Activated naive CD4-positive, alpha-beta T cell (primary cell): ENCODE measurements at regions not wholly inside any gene's neighbourhood (a gene's known extent, or its start where the extent isn't known, plus 50 kb on each side); places are given as distances from the start of the nearest gene placed in this dataset.

Experiments used
- DNase-seq, 4 experiments: peaks; one replicate each; lab custom pipeline; 2025; lab: John Stamatoyannopoulos, UW

- DNase-seq: no peak
Observed at GRCh38 chr1:98203466-98203865, 282.6 kb upstream of the DPYD start.

- DNase-seq: no peak
Observed at GRCh38 chr1:98201666-98202081, 280.8 kb upstream of the DPYD start.

- DNase-seq: no peak
Observed at GRCh38 chr1:98197356-98197755, 276.5 kb upstream of the DPYD start.

GRCh38 chr1:98196012-98196411 lies 275.2 kb upstream of the DPYD start:
- no peak for DNase-seq

- no peak for DNase-seq
Observed at GRCh38 chr1:98188774-98189173, 267.9 kb upstream of the DPYD start.

GRCh38 chr1:98184856-98185255 lies 264.0 kb upstream of the DPYD start:
- no peak for DNase-seq

GRCh38 chr1:98181036-98181764 lies 260.4 kb upstream of the DPYD start:
- no peak for DNase-seq

GRCh38 chr1:98179151-98179773 lies 258.4 kb upstream of the DPYD start:
- no peak for DNase-seq

GRCh38 chr1:98177751-98178150 lies 256.9 kb upstream of the DPYD start:
- no peak for DNase-seq

- no peak for DNase-seq
Observed at GRCh38 chr1:98176936-98177335, 256.1 kb upstream of the DPYD start.

GRCh38 chr1:98176414-98176813 lies 255.6 kb upstream of the DPYD start:
- no peak for DNase-seq

- DNase-seq: no peak
Observed at GRCh38 chr1:98172578-98172977, 251.7 kb upstream of the DPYD start.

GRCh38 chr1:98172022-98172421 lies 251.2 kb upstream of the DPYD start:
- DNase-seq: no peak

GRCh38 chr1:98164509-98164908 lies 243.7 kb upstream of the DPYD start:
- DNase-seq: no peak

- DNase-seq: no peak
Observed at GRCh38 chr1:98157524-98158313, 236.9 kb upstream of the DPYD start.

- no peak for DNase-seq
Observed at GRCh38 chr1:98147280-98147679, 226.4 kb upstream of the DPYD start.

- no peak for DNase-seq
Observed at GRCh38 chr1:98145655-98146054, 224.8 kb upstream of the DPYD start.

GRCh38 chr1:98143403-98143802 lies 222.6 kb upstream of the DPYD start:
- DNase-seq: no peak

- DNase-seq: no peak
Observed at GRCh38 chr1:98133131-98133530, 212.3 kb upstream of the DPYD start.

GRCh38 chr1:98130408-98130807 lies 209.6 kb upstream of the DPYD start:
- DNase-seq: no peak

GRCh38 chr1:98129491-98129890 lies 208.7 kb upstream of the DPYD start:
- DNase-seq: no peak

- no peak for DNase-seq
Observed at GRCh38 chr1:98126740-98127139, 205.9 kb upstream of the DPYD start.

- no peak for DNase-seq
Observed at GRCh38 chr1:98121646-98122045, 200.8 kb upstream of the DPYD start.
